Middle frontal gyrus (tissue), 1 donor: ENCODE measurements at regions not wholly inside any gene's neighbourhood (a gene's known extent, or its start where the extent isn't known, plus 50 kb on each side); places are given as distances from the start of the nearest gene placed in this dataset.
"Not testable (repeated sequence)": the region's sequence is repeated elsewhere in the genome, so short reads cannot be mapped to it uniquely, and the experiment has no call there.

ENCODE experiments used
- DNase-seq: peaks from one replicate; pipeline ENCODE4 v3.0.0-alpha.2; 2015; ENCODE audit warnings: low spot score; ENCODE audit errors: extremely low spot score

DNA sequence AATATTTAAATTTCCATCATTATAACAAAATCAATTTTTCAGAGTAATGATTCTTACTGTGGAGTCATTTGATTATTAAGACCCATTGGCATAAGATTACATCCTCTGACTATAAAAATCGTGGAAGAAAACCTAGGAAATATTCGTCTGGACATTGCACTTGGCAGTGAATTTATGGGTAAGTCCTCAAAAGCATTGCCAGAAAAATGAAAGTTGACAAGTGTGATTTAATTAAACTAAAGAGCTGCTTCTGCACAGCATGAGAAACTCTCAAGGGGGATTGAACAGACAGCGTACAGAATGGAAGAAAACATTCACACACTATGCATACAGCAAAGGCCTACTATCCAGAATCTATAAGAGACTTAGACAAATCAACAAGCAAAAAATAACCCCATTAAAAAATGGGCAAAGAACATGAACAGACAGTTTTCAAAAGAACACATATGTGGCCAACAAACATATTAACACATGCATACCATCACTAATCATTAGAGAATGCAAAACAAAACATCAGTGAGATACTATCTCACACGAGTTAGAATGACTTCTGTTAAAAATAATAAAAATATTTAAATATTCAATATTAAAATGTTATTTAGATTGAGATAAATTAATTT, 111.4 kb downstream of the CCDC74A start:
- DNase-seq, result not testable (repeated sequence)

DNA sequence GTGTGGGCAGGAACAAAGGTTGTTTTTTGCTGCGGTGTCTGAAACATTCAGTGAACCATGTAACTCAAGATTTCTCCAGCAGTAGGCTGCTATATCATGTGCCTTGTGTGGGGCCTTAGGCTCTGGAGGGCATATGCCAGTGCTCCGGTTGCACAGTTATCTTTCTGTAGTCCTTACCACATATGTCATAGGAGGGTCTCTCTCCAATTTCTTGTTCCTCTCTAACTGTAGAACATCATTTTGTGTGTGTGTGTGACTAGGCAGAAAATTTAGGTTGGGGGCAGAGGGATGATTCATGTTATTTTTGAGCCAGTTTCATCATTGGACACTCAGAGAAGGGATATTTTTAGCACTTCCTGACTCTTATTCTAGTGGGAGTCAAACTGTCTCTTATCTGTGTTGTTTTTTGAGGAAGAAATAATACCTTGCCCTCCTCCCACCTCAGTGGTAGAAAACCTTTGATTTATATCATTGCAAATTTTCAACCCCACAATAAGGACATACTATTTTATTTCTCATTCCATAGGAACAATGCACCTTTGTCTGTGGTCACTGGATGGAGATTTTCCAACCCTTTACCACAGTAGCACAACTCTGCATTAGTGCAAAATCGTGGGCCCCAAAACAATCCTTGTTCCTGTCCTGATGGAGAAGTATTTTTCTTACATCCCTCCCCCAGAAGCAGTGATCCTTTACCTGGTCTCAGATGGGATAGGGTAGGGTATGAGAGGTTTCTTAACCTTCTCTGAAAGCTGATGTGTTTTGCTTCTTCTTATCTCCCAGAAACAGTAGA, 113.9 kb downstream of the CCDC74A start:
- DNase-seq, result no peak

DNA sequence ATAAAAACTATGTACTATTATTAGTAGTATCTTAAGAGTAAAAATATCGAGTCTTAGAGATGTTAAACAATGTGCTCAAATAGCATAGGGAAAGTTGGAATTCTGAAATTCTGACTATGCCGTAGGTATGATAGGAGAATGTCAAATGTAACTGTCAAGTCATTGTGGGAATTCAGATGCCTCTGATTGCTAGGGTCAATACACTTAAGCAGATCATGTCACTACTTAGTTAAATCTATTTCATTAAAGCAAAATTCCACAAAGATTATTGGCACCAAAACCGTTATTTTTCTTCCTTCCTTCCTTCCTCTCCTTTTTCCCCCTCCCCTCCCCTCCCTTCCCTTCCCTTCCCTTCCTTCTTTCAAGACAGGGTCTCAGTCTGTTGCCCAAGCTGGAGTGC, 115.5 kb downstream of the CCDC74A start:
- DNase-seq, result not testable (repeated sequence)

DNA sequence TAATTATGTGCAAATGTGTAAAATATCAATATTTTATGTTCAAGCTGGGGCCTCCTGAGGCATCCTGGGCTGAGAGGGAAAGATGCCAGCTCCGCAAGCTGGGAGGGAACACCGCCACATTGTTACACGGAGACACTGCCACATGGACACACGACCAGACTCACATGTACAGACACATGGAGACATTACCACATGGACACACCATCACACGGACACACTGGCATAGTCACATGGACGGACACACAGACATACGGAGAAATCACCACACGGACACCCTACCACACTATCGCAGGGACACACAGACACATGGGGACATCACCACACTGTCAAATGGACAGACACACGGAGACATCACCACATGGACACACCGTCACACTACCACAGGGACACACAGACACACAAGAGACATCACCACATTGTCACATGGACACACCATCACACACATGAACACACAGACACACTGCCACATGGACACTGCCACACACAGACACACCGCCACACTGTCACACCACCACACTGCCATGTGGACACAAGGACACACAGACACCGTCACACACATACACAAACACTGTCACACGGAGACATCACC, 117.6 kb downstream of the CCDC74A start:
- no peak for DNase-seq

DNA sequence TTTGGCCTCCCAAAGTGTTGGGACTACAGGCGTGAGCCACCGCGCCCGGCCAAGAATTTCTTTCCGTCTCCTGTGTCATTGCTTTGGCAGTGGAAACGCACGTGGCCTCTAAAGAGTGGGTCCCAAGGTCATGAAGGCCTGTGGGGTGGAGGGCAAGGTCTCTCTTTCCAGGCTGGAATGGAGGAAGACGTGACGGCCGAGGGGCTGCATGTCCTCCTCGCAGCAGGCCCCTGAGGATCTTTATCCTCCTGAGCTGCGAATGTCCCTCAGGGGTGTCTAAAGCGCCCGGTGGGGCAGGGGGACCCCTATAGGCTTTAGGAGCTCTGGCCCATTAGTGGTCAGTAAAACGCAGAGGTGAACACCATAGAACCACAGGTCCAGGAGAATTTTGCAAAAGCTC, 118.5 kb downstream of the CCDC74A start:
- not testable (repeated sequence) for DNase-seq

DNA sequence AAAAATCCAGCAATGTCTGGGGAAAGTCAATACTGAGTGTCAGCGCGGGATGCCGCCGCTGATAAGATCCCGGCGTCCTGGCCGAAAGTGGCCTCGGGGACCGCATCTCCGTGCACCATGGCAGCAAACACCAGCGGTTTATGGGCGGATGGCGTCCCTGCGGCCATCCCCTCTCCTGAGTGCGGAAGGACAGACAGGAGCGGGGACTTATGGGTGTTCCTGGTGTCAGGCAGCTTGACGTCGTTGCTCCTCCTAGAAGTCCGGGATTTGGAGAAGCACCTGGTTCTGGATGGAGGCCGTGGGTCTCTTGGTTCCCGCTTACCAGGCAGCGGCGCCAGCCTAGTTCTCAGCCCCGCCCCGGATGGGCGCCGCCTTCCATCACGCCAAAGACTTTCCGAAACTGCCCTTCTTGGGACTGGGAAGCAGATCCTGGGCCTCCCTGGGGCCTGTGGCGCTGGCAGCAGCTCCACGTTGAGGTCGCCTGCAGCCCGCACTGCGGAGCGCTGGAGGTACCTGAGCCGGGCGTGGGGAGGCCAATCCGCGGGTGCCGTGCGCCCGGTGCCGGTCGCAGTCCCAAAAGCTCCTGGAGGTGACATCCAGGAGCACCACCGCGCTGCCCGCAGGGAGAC, 119.1 kb downstream of the CCDC74A start:
- no peak for DNase-seq

DNA sequence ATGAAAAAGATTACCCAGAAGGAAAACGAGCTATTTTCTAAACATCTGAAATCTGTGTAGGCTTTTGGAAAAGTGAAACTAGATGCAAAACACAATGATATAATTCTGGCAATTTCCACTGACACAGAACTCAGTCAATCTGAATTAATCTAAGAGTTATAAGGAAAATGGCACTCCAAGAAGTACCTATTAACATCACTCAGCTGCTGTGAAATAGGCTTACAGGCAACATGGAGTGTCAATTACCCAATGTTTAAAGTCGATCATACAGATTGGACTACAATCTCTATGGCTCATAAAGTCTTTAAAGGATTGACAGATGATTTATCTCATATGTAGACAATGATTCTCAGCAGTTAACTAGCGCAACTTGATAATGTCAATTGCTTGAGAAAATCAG, 120.9 kb downstream of the CCDC74A start:
- DNase-seq, result not testable (repeated sequence)

DNA sequence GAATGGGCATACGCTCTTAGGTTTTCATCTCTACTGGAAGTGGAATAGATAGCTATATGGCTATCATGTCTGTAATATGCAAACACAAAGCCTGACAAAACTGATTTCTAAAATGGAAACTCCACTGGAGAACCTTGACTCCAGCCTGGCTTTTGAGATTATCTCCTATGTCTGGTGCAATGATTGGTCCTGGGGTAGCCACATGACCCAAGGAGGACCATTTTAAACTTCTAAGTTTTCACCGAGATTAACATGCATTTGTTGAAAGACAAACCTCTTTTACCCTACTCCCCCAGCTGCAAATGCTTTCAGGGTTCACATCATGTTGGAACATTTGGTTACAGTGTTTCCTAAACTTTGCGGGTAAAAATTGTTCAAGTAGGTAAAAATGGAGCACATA, 124.6 kb downstream of the CCDC74A start:
- DNase-seq, result not testable (repeated sequence)

DNA sequence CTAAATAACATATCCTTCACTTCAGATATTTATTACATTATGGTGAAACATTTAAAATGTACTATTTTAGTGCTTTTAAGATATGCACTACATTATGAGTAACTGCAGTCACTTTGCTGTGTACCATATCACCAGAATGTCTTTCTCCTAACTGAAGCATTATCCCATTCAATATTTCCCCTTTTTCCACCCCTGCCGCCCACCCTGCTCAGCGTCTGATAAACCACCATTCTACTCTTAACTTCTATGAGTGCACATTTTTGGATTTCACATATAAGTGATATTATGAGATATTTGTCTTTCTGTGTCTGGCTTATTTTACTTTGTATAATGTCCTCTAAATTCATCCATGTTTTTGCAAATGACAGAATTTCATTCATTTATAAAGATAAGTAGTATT, 126.4 kb downstream of the CCDC74A start:
- DNase-seq, result not testable (repeated sequence)

DNA sequence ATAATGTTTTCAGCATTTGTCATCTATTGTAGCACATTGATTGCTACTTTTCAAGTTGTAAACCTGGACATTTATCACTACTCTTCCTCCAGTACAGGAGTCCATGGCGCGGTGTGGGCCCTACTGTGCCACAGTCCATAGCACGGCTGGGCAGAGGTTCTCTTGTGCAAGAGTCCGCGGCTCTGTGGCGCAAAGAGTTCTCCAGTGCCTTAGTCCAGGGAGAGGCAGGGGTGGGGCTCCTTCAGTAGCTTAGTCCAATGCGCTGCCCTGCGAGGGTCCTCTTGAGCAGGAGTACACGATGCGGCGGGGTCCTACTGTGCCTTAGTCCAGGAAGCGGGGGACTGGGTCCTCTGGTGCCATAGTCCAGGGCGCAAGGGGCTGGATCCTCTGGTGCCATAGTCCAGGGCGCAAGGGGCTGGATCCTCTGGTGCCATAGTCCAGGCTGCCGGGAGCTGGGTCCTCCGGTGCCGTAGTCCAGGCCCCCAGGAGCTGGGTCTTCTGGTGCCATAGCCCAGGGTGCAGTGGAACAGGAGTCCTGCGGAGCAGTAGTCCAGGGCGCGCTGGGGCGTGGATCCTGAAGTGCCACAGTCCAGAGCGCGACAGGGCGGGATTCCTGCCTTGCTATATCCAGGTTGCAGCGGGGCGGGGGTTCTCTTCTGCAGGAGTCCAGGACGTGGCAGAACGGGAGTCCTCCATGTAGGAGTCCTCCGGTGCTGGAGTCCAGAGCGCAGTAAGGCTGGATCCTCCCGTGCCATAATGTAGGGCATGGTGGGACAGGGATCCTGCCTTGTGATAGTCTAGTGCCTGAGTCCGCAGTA, 129.3 kb downstream of the CCDC74A start:
- DNase-seq, result no peak

DNA sequence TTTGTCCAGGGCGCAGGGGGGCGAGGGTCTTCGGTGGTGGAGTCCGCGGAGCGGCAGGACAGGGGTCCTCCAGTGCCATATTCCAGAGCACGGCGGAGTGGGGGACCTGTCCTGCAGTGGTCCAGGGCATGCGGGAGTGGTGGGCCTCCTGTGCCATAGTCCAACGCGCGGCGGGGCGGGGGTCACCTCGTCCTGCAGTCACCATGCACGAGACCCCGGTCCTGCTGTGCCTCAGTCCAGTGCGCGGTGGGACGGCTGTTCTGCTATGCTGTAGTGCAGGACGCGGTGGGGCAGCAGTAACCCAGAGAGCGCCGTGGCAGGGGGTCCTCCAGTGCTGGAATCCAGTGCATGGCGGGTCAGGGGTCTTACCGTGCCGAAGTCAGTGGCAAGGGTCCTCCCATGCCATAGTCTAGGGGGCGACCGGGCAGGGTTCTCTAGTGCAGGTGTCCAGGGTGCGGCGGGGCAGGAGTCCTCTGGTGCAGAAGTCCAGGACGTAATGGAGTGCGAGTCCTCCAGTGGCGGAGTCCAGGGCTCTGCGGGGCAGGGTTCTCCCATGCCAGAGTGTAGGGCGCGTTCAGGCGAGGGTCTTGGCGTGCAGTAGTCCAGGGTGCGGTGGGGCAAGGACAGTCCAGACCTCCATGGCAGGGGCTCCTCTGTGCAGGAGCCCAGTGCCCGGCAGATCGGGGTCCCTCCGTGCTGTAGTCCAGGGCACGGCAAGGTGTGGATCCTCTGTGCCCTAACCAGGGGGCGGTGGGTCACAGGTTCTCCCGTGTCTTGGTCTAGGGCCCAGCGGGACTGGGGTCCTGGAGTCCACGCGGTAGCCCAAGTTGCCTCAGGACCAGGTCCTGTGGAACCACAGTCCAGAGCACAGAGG, 130.4 kb downstream of the CCDC74A start:
- no peak for DNase-seq

DNA sequence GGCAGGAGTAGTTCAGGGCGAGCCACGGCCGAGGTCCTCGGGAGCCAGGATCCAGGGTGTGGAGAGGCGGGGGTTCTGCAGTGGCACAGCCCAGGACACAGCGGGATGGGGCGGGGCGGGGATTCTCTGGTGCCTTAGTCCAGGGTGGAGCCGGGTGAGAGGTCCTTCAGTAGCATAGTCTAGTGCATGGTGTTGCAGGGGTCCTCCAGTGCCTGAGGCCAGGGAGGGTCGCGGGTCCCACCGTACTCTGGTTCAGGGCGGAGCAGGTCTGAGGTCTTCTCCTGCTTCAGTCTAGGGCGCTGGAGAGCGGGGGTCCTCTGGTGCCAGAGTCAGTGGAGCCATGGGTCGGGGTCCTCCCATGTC, 131.1 kb downstream of the CCDC74A start:
- no peak for DNase-seq

DNA sequence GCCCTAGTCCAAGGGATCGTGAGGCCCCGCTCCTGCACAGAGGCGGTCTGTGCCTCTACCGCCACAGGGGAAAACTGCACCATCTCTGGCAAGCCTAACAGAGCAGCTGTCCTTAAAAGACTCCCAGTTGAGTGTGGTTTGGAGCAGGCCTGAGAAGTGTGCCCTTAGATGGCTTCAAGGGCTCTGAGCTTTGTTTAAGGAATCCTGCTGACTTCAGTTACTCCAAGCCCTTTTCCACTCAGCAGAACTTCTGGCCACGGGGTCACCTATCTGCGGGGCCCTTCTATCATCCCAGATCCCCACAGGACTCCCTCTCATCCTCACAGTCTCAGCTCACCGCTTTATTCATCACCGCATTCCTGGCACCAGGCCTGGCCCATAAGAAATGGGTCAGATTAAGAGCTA, 131.5 kb downstream of the CCDC74A start:
- DNase-seq, result no peak

DNA sequence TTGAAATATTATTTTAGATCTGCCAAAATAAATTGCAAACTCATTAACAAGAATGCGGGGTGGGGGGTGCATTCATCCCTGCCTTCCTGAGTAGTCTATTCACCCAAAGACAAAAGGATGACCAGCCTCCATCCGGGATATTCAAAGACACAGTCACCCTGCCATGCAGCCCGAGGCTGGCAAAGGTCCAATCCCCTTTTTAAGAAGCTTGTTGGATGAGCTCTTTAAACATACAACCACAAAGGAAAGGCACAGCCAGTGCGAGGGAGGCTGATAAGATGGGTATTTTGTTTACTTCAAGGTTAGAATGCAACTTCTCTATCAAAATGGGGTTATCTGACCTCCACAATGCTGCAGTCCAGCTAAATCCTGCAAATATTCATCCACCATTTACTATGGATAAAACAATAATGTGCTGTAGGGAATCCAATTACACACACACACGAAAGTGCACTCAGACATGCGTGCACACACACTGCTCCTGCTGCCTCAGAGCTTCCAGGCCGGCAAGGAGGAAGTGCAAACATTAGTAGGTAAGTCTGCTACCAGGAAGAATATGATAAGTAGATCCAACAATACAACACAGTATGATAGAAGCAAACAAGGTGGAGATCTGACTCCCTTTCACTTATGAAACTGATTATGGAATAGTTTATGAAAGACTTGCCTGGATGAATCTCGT, 133.6 kb downstream of the CCDC74A start:
- not testable (repeated sequence) for DNase-seq

DNA sequence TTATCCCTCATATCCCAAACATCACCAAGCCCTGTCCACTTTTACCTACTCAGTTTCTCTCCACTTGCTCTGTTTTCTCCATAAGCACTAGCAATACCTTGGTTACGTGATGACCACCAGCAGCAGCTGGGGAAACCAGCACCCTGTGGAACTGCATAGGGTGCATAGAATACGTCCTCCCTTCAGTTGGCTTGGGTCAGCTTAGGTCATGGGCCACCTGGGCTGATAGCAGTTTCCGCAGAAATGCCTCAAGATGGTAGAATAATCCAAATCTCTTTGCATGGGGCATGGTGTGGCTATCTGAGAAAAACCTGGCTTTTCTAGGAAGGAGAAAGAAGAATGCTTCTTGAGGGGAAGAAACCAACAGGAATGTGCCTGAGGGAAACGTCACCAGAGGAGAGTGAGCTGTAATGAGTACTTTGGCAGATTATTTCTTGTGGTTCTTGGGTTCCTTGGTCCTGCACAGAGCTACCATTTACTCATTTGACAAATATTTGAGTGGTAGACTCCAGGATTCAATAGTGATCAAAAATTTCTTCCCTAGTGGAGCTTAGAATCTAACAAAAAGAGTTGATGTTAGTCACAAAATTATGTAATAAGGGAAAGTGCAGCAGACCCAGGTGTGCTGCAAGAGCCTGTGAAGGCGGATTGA, 134.3 kb downstream of the CCDC74A start:
- not testable (repeated sequence) for DNase-seq

DNA sequence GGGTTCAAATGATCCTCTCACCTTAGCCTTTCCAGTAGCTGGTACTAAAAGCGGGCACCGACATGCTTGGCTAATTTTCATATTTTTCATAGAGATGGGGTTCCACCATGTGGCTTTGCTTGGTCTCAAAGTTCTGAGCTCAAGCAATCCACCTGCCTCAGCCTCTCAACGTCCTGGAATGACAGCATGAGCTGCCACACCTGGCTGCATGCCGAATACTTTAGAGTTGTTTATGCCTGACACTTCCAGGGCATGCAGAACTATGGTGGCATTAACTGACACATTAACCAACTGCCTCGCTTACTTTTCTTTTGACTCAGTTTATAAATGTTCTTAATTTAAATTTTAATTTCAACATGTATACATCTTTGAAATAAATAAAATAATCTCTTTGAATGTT, 135.8 kb downstream of the CCDC74A start:
- not testable (repeated sequence) for DNase-seq

DNA sequence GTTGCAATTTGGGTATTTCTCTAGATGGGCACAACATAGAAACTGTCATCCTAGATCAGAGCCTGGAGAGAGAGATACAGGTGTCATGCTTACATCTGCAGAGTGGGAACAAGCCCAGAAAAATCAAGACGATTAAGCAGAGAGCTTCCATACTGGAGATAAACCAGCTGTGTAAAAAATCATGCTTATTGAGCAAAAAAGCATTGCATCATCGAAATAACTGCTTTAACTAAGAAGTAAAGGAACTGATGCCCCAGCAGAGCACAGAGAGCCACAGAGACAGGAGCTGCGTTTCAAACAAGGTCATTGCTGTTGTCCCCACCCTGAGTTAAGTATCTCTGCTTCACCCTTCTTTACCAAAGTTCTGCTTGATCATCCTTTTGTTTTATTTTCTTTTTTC, 138.0 kb downstream of the CCDC74A start:
- DNase-seq, result not testable (repeated sequence)

DNA sequence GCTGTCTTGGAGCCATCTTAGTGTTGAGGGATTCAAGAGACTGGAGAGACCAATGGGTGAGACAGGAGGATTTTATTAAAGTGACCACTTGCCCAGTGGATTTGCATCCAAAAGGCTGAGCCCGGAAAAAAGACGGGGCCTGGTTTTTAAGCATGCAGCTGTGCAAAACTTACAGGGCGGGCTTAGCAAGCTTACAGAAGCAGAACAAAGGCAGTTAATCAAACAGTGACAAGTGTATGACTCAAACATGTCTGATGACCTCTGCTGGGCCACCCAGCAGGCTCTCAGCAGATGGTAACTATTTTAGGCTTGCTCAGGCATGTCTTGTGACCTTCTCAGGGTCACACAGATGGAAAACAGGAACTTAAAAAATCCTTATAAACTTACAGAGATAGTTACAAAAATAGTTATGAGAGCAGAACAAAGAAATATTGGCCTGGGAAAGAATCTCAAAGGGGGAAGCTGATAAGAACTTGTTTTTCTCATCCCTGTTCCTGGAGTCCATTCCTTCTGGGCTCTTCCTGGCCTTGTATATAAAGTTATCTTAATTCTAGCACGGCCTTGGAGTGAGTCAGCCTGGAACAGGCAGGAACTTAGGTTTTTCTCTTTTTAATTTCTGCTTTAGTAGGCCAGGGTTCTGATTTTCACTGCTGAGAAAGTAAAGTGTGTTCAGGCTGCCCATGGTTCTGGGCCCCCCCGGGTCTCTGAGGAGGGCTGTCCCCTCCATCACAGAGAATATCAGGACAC, 141.3 kb downstream of the CCDC74A start:
- not testable (repeated sequence) for DNase-seq
